Spleen (tissue), 11 donors: ENCODE measurements at regions not wholly inside any gene's neighbourhood (a gene's known extent, or its start where the extent isn't known, plus 50 kb on each side); places are given as distances from the start of the nearest gene placed in this dataset.

Experiments used
- DNase-seq: peaks from one replicate; pipeline ENCODE4 v3.0.0-alpha.2; 2020
- H3K27ac ChIP-seq, 8 donors: fragments of 200-600 bp; sonication (generic) in 7 of 8; 1 replicate in 4 of 8; 2 replicates in 4 of 8; pipeline versions ENCODE4 v1.5.0 to v1.8.0; 2016 to 2021; ENCODE audit warnings: inconsistent platforms in 4 of 8, mild to moderate bottlenecking in 4 of 8, moderate library complexity in 1 of 8
- H3K27me3 ChIP-seq, 7 donors: fragments of 200-600 bp; sonication (generic) in 6 of 7; replicated peaks in 1 of 7; 1 replicate in 4 of 7; 2 replicates in 3 of 7; pipeline versions ENCODE4 v1.5.0 to v1.8.0; 2016 to 2021; ENCODE audit warnings: inconsistent platforms in 3 of 7, mild to moderate bottlenecking in 1 of 7
- H3K36me3 ChIP-seq, 6 donors: fragments of 200-600 bp; sonication (generic) in 5 of 6; 1 replicate in 4 of 6; 2 replicates in 2 of 6; pipeline versions ENCODE4 v1.5.0 to v1.8.0; 2016 to 2021; ENCODE audit warnings: inconsistent platforms in 2 of 6
- H3K4me1 ChIP-seq, 6 donors: fragments of 200-600 bp; sonication (generic) in 5 of 6; 1 replicate in 3 of 6; 2 replicates in 3 of 6; pipeline versions ENCODE4 v1.5.0 to v1.8.0; 2016 to 2021; ENCODE audit warnings: inconsistent platforms in 3 of 6
- H3K4me3 ChIP-seq, 8 donors: fragments of 200-600 bp; sonication (generic) in 7 of 8; 1 replicate in 4 of 8; 2 replicates in 4 of 8; pipeline versions ENCODE4 v1.5.0 to v1.8.0; 2016 to 2021; ENCODE audit warnings: inconsistent platforms in 4 of 8, mild to moderate bottlenecking in 4 of 8, moderate library complexity in 2 of 8
- H3K9me3 ChIP-seq, 8 donors: fragments of 200-600 bp; sonication (generic) in 7 of 8; 1 replicate in 4 of 8; 2 replicates in 4 of 8; pipeline versions ENCODE4 v1.5.0 to v1.8.0; 2016 to 2021; ENCODE audit warnings: inconsistent platforms in 4 of 8
- CTCF ChIP-seq, 11 experiments: fragments of 200-600 bp in 7 of 11; fragments of 450-650 bp in 4 of 11; sonication (generic) in 4 of 11; IDR thresholded peaks in 8 of 11; conservative IDR thresholded peaks in 3 of 11; 1 replicate in 7 of 11; 2 replicates in 4 of 11; pipeline versions ENCODE4 v1.4.0 to v1.8.0; 2016 to 2021; ENCODE audit warnings: antibody characterized with exemption in 11 of 11, inconsistent platforms in 4 of 11, mild to moderate bottlenecking in 1 of 11
- POLR2A ChIP-seq, 3 donors: fragments of 450-650 bp; IDR thresholded peaks; one replicate each; pipeline ENCODE4 v1.5.1; 2017; ENCODE audit warnings: antibody characterized with exemption in 3 of 3, mild to moderate bottlenecking in 1 of 3
- POLR2AphosphoS5 ChIP-seq, 3 donors: sonication (generic); formaldehyde crosslinking; IDR thresholded peaks; one replicate each; pipeline ENCODE4 v1.5.1; 2017; ENCODE audit warnings: antibody characterized with exemption in 3 of 3
- WGBS, 5 donors: extraction: QIAGEN DNeasy Blood & Tissue Kit in 3 of 5; methylation state at CpG; one replicate each; pipeline versions ENCODE4 v1.1.5 to v1.1.7; 2013 to 2018; 5-methylcytosine and 5-hydroxymethylcytosine counted together
- intact Hi-C: fragments of 100-400 bp; cut with DNase I; formaldehyde crosslinking; loops from one replicate; pipeline ENCODE4 v1.15.0; 2023; ENCODE audit warnings: low total_unique reads
- donor health status: healthy with polysubstance abuse.
- donor health status: DM: no; HTN: no; CAD: no; lungs with moderate emphysema.
- donor health status: DM: no; HTN: no; CAD: no.
- donor health status: Bipolar disorder and iron deficiency.
- donor health status: healthy.
- donor health status: DM: no; HTN: no; CAD: no.
- donor health status: DM: yes; HTN: yes; CAD: no.

GRCh38 chr1:73766786-73767348 is 431.1 kb downstream of the LRRIQ3 start:
- 58 to 87% (median 75%) methylated on average over 3 of the region's 3 CpGs for WGBS, 5 donors
- Histone ChIP-seq H3K9me3 (peaks cover 0 to 6% (median 0%) of the 10 kb centered on the region in 8 donors), H3K4me3 (no peak overlapping the region), H3K27me3 (no peaks in the 10 kb centered on the region), H3K36me3 (no peaks in the 10 kb centered on the region), H3K4me1 (no peaks in the 10 kb centered on the region), H3K27ac (no peak overlapping the region)
- DNase-seq = no peak
- TF ChIP-seq POLR2AphosphoS5 (IDR thresholded peaks at IDR 0.05) = no peak
- TF ChIP-seq POLR2A (IDR thresholded peaks at IDR 0.05) = no peak
- no peak for TF ChIP-seq CTCF (IDR thresholded peaks at IDR 0.05 in 8 of 11, conservative IDR thresholded peaks at IDR 0.05 in 3 of 11)
- intact Hi-C loops = no loop called here

- Histone ChIP-seq H3K9me3 (peaks cover 0 to 3% (median 0%) of the 10 kb centered on the region in 8 donors), H3K4me1 (no peaks in the 10 kb centered on the region), H3K4me3 (no peak overlapping the region), H3K27me3 (no peaks in the 10 kb centered on the region), H3K27ac (no peak overlapping the region), H3K36me3 (no peaks in the 10 kb centered on the region)
- no peak for TF ChIP-seq CTCF (IDR thresholded peaks at IDR 0.05 in 8 of 11, conservative IDR thresholded peaks at IDR 0.05 in 3 of 11)
- no peak for TF ChIP-seq POLR2AphosphoS5 (IDR thresholded peaks at IDR 0.05)
- no peak for TF ChIP-seq POLR2A (IDR thresholded peaks at IDR 0.05)
- intact Hi-C loops = no loop called here
- DNase-seq = no peak
- WGBS, 5 donors = 72 to 90% (median 88%) methylated on average over 2 of the region's 2 CpGs
Measured at GRCh38 chr1:73765551-73766233, 432.3 kb downstream of the LRRIQ3 start.

DNA sequence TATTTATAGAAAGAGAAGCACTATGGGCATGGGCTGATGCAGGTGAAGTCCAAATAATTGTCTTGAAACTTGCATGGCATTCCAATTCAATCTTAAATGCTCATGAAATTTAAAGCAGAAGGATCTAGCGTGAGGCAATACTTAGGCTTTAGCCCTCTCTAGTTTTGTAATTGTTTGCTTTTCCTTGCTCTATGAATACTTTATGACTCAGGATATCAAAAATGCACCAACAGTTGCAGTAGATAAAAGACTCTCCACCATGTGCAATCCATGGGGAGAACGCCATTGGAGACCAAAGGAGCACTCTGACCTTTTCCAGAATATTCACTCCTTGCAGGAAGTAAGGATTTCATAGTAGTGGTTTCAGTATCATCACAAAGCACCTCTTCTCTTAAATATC is 436.4 kb downstream of the LRRIQ3 start:
- TF ChIP-seq CTCF (IDR thresholded peaks at IDR 0.05 in 8 of 11, conservative IDR thresholded peaks at IDR 0.05 in 3 of 11) (no peak), POLR2A (IDR thresholded peaks at IDR 0.05) (no peak), POLR2AphosphoS5 (IDR thresholded peaks at IDR 0.05) (no peak)
- H3K4me1 ChIP-seq = no peaks in the 10 kb centered on the region
- H3K27ac ChIP-seq = no peak overlapping the region
- DNase-seq = no peak
- H3K27me3 ChIP-seq = no peaks in the 10 kb centered on the region
- intact Hi-C loops = no loop called here
- H3K36me3 ChIP-seq = no peaks in the 10 kb centered on the region
- no peaks in the 10 kb centered on the region for H3K9me3 ChIP-seq
- no peak overlapping the region for H3K4me3 ChIP-seq
- WGBS, 5 donors = 73 to 95% (median 82%) methylated on average over 2 of the region's 2 CpGs

DNA sequence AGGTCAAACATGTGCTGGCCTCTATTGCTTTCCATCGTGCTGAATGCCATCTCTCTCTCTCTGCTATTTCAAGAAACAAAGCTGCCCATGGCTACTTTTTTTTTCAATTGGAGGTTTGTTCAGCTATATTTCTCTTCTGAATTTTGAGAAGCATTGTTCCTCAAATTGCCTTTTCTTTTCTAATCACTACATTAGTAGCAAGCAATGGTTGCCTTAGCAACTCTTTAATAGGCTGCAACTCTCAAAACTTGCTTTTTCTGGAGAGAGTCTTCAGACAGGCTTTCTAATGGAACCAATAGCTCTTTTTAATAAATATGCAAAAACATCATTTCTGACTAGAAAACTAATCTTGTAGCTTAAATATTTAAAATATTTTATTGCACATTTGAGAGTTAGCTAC is 439.0 kb downstream of the LRRIQ3 start:
- Histone ChIP-seq H3K4me3 (no peak overlapping the region), H3K9me3 (no peaks in the 10 kb centered on the region), H3K27me3 (no peaks in the 10 kb centered on the region), H3K4me1 (no peaks in the 10 kb centered on the region), H3K27ac (no peak overlapping the region), H3K36me3 (no peaks in the 10 kb centered on the region)
- intact Hi-C loops = no loop called here
- DNase-seq = no peak
- 38 to 73% (median 70%) methylated on average over 1 of the region's 1 CpG for WGBS, 5 donors
- TF ChIP-seq POLR2AphosphoS5 (IDR thresholded peaks at IDR 0.05) (no peak), POLR2A (IDR thresholded peaks at IDR 0.05) (no peak), CTCF (IDR thresholded peaks at IDR 0.05 in 8 of 11, conservative IDR thresholded peaks at IDR 0.05 in 3 of 11) (no peak)
